DOHH2 (cell line): ENCODE measurements at regions not wholly inside any gene's neighbourhood (a gene's known extent, or its start where the extent isn't known, plus 50 kb on each side); places are given as distances from the start of the nearest gene placed in this dataset.

Experiments used
- H3F3A ChIP-seq: fragments of 200-600 bp; sonication (generic), shearing (Covaris generic); 2 replicates; pipeline ENCODE4 v1.6.0; 2016; ENCODE audit warnings: antibody characterized with exemption, mild to moderate bottlenecking; ENCODE audit not compliant: control insufficient read depth, insufficient read depth
- H3K27ac ChIP-seq: fragments of 200-600 bp; sonication (generic); 2 replicates; pipeline ENCODE4 v1.5.1; 2014; ENCODE audit warnings: low read depth, mild to moderate bottlenecking, low read length, moderate library complexity
- H3K27me3 ChIP-seq: fragments of 200-600 bp; sonication (generic); 2 replicates; pipeline ENCODE4 v1.6.1; 2014; ENCODE audit warnings: mild to moderate bottlenecking, low read length, mixed read lengths; ENCODE audit not compliant: control insufficient read depth
- H3K36me3 ChIP-seq: fragments of 200-600 bp; sonication (generic); 2 replicates; pipeline ENCODE4 v1.6.1; 2014; ENCODE audit warnings: mild to moderate bottlenecking, low read length, moderate library complexity, mixed read lengths; ENCODE audit not compliant: control insufficient read depth
- H3K4me1 ChIP-seq: fragments of 200-600 bp; sonication (generic); 2 replicates; pipeline ENCODE4 v1.6.1; 2014; ENCODE audit warnings: mild to moderate bottlenecking, low read length, mixed read lengths; ENCODE audit not compliant: control insufficient read depth
- H3K4me2 ChIP-seq: fragments of 200-600 bp; sonication (generic); 2 replicates; pipeline ENCODE4 v1.6.0; 2014; ENCODE audit warnings: mild to moderate bottlenecking, low read length, moderate library complexity
- H3K4me3 ChIP-seq: fragments of 200-600 bp; sonication (generic); 2 replicates; pipeline ENCODE4 v1.5.1; 2014; ENCODE audit warnings: mild to moderate bottlenecking, low read length, mixed read lengths
- H3K79me2 ChIP-seq: fragments of 200-600 bp; sonication (generic); 2 replicates; pipeline ENCODE4 v1.6.1; 2014; ENCODE audit warnings: mild to moderate bottlenecking, low read length, mixed read lengths; ENCODE audit not compliant: control insufficient read depth
- H3K9me2 ChIP-seq: fragments of 200-600 bp; sonication (generic); replicated peaks from 2 replicates; pipeline ENCODE4 v1.6.1; 2014; ENCODE audit warnings: mild to moderate bottlenecking, low read length, mixed read lengths; ENCODE audit not compliant: control insufficient read depth
- H3K9me3 ChIP-seq: fragments of 200-600 bp; sonication (generic); 2 replicates; pipeline ENCODE4 v1.6.1; 2014; ENCODE audit warnings: antibody characterized with exemption, low read length, mixed read lengths; ENCODE audit not compliant: control insufficient read depth, insufficient read depth
- H4K20me1 ChIP-seq: fragments of 200-600 bp; sonication (generic); 2 replicates; pipeline ENCODE4 v1.6.0; 2014; ENCODE audit warnings: low read depth, mild to moderate bottlenecking, antibody characterized with exemption, low read length, moderate library complexity; ENCODE audit not compliant: control insufficient read depth, insufficient read depth
- CTCF ChIP-seq: fragments of 200-600 bp; sonication (generic); IDR thresholded peaks from one replicate; pipeline ENCODE4 v1.5.1; 2014; ENCODE audit warnings: antibody characterized with exemption, mild to moderate bottlenecking, low read depth, low read length; ENCODE audit not compliant: poor library complexity, severe bottlenecking
- EZH2phosphoT487 ChIP-seq: fragments of 200-600 bp; sonication (generic); IDR thresholded peaks from 2 replicates; pipeline ENCODE4 v1.6.1; 2017; ENCODE audit warnings: borderline replicate concordance, mild to moderate bottlenecking, antibody characterized with exemption, low read length, moderate library complexity, mixed read lengths

- Histone ChIP-seq H3K9me2 (no peaks in the 10 kb centered on the region), H3K79me2 (no peaks in the 10 kb centered on the region), H3K27ac (no peak overlapping the region), H3K9me3 (no peaks in the 10 kb centered on the region), H3K4me1 (no peaks in the 10 kb centered on the region), H3K36me3 (no peaks in the 10 kb centered on the region), H3F3A (no peaks in the 10 kb centered on the region), H4K20me1 (no peaks in the 10 kb centered on the region), H3K27me3 (no peaks in the 10 kb centered on the region), H3K4me2 (no peak overlapping the region), H3K4me3 (no peak overlapping the region)
- TF ChIP-seq EZH2phosphoT487 (no peak), CTCF (no peak)
Measured at GRCh38 chr1:219373616-219373935, 199.9 kb downstream of the LYPLAL1 start.

- no peaks in the 10 kb centered on the region for H3K9me2 ChIP-seq
- H3K4me1 ChIP-seq: no peaks in the 10 kb centered on the region
- TF ChIP-seq EZH2phosphoT487 (no peak), CTCF (no peak)
- H4K20me1 ChIP-seq: no peaks in the 10 kb centered on the region
- no peak overlapping the region for H3K4me3 ChIP-seq
- H3K27me3 ChIP-seq: no peaks in the 10 kb centered on the region
- no peak overlapping the region for H3K4me2 ChIP-seq
- no peaks in the 10 kb centered on the region for H3K36me3 ChIP-seq
- H3F3A ChIP-seq: no peaks in the 10 kb centered on the region
- no peaks in the 10 kb centered on the region for H3K79me2 ChIP-seq
- no peaks in the 10 kb centered on the region for H3K9me3 ChIP-seq
- H3K27ac ChIP-seq: no peak overlapping the region
Measured at GRCh38 chr1:219372916-219373615, 199.4 kb downstream of the LYPLAL1 start.

- no peak for TF ChIP-seq EZH2phosphoT487
- no peak for TF ChIP-seq CTCF
- no peaks in the 10 kb centered on the region for H3K27me3 ChIP-seq
- no peaks in the 10 kb centered on the region for H3K36me3 ChIP-seq
- no peaks in the 10 kb centered on the region for H3F3A ChIP-seq
- H3K4me3 ChIP-seq: no peak overlapping the region
- no peak overlapping the region for H3K4me2 ChIP-seq
- no peaks in the 10 kb centered on the region for H3K9me2 ChIP-seq
- H3K79me2 ChIP-seq: no peaks in the 10 kb centered on the region
- no peaks in the 10 kb centered on the region for H4K20me1 ChIP-seq
- no peaks in the 10 kb centered on the region for H3K9me3 ChIP-seq
- no peaks in the 10 kb centered on the region for H3K4me1 ChIP-seq
- H3K27ac ChIP-seq: no peak overlapping the region
Measured at GRCh38 chr1:219371471-219371870, 197.8 kb downstream of the LYPLAL1 start.

- H3K27ac ChIP-seq: no peak overlapping the region
- TF ChIP-seq EZH2phosphoT487 (no peak), CTCF (no peak)
- no peaks in the 10 kb centered on the region for H3K79me2 ChIP-seq
- H3K9me3 ChIP-seq: no peaks in the 10 kb centered on the region
- no peaks in the 10 kb centered on the region for H3K4me1 ChIP-seq
- no peaks in the 10 kb centered on the region for H3K9me2 ChIP-seq
- no peaks in the 10 kb centered on the region for H3K27me3 ChIP-seq
- H3K4me3 ChIP-seq: no peak overlapping the region
- H3K36me3 ChIP-seq: no peaks in the 10 kb centered on the region
- no peaks in the 10 kb centered on the region for H4K20me1 ChIP-seq
- H3F3A ChIP-seq: no peaks in the 10 kb centered on the region
- H3K4me2 ChIP-seq: no peak overlapping the region
Measured at GRCh38 chr1:219367496-219367895, 193.8 kb downstream of the LYPLAL1 start.
